Urinary bladder (tissue), 3 donors: ENCODE measurements at regions not wholly inside any gene's neighbourhood (a gene's known extent, or its start where the extent isn't known, plus 50 kb on each side); places are given as distances from the start of the nearest gene placed in this dataset.

Experiments used
- DNase-seq: peaks from one replicate; pipeline ENCODE4 v3.0.0-alpha.2; 2015; ENCODE audit errors: extremely low spot score
- H3K27ac ChIP-seq: one replicate; pipeline ENCODE4 v1.5.1; 2013; ENCODE audit warnings: low read depth, mild to moderate bottlenecking, moderate library complexity
- H3K36me3 ChIP-seq: one replicate; pipeline ENCODE4 v1.6.1; 2013; ENCODE audit warnings: mild to moderate bottlenecking, moderate library complexity; ENCODE audit not compliant: insufficient read depth
- H3K4me1 ChIP-seq: one replicate; pipeline ENCODE4 v1.6.1; 2013; ENCODE audit warnings: mild to moderate bottlenecking, moderate library complexity; ENCODE audit not compliant: insufficient read depth
- H3K4me3 ChIP-seq: one replicate; pipeline ENCODE4 v1.5.1; 2013; ENCODE audit warnings: low read depth, low read length
- WGBS: extraction: QIAGEN DNeasy Blood & Tissue Kit; methylation state at CpG from one replicate; pipeline ENCODE4 v1.1.7; 2013; 5-methylcytosine and 5-hydroxymethylcytosine counted together
- donor health status: healthy with polysubstance abuse.
- donor health status: healthy.

DNA sequence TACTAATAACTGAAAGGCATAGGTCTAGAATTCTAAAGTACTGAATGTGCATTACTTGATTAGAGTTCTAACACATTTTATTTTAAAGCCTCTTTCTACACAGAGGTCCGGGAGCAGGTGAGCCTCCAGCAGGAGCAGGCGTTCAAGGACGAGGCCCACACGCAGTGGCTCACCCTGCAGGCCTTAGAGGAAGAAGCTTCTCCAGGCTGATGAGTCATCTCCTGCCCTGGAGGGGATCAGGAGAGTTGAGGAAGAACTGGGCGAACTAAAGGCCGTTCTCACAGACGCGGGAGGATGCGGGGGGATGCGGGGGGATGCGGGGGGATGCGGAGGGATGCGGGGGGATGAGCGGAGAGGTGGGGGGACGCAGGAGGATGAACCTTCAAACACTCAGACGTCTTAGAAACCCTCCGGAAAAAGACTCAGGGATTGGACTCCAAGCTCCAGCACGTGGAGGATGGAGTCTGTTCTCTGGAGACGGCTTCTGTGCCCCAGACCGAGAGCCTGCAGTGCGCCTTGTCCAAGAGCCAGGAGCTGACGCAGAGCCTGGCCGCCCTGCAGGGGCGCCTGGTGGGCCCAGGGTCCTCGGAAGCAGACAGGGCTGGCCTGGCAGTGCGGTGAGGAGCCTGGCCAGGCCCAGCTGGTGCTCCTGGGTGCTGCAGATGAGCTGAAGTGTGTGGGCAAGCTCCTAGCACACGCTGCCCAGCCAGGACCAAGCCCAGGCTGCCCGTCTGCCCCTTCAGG, 433.7 kb upstream of the TPK1 start:
- no peak overlapping the region for H3K27ac ChIP-seq
- DNase-seq: no peak
- H3K36me3 ChIP-seq: no peaks in the 10 kb centered on the region
- 90% methylated on average over 28 of the region's 28 CpGs for WGBS
- H3K4me1 ChIP-seq: no peaks in the 10 kb centered on the region
- H3K4me3 ChIP-seq: no peak overlapping the region

DNA sequence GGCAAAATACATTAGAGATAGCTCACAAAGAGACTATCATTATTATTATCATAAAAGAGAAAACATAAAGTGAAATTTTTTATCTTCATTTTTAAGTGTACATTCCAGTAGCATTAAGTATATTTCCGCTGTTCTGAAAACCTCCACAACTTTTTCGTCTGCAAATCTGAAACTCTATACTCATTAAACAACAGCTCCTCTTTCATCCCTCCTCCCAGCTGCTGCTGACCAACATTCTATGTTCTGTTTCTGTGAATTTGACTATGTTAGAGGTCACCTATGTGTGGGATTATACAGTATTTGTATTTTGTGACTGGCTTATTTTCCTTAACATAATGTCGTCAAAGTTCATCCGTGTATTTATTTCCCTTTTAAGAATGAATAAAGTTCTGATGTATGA, 429.3 kb upstream of the TPK1 start:
- 58% methylated on average over 4 of the region's 4 CpGs for WGBS
- no peak for DNase-seq
- H3K27ac ChIP-seq: no peak overlapping the region

DNA sequence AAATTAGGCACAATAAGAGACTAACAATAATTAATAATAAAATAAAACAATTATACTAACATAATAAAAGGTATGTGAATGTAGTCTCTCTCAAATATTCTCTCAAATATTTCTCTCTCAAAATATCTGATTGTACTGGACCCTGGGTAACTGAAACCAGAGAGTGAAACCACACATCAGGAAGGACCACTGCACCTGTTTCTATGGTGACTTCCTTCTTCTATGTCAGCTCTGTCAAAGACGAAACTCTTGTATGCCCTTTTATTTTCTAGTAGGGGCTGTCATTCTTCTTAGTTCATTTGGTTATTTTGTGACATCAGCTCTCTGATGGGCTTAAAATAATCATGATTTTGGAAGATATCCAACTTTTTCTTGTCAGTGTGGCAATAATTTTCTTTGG, 428.0 kb upstream of the TPK1 start:
- WGBS: 74% methylated on average over 1 of the region's 1 CpG

More for the DNA sequence above, 429.3 kb upstream of the TPK1 start:
- no peak overlapping the region for H3K4me3 ChIP-seq
- H3K4me1 ChIP-seq: no peaks in the 10 kb centered on the region
- no peaks in the 10 kb centered on the region for H3K36me3 ChIP-seq

DNA sequence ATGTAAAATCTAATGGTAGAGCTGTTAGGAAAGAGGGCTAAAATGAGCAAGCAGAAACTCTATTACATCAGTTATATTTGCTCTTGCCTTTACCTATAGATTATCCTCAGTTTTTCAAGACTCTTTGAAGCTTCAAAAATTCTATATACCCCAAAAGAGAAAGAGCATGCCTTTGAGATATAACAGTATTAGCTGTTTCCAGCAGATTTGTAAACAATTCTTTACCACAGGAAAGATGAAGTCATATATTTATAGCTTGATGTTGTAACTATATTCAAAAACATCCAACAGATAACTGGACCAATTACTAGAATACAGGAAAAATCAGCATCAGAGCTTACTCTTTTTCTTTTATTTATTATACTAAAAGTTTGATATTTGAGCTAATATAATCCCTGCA, 416.2 kb upstream of the TPK1 start:
- Histone ChIP-seq H3K36me3 (no peaks in the 10 kb centered on the region), H3K4me1 (no peaks in the 10 kb centered on the region), H3K27ac (no peak overlapping the region), H3K4me3 (no peak overlapping the region)
- no peak for DNase-seq

More for the DNA sequence above, 428.0 kb upstream of the TPK1 start:
- no peak for DNase-seq
- Histone ChIP-seq H3K4me3 (no peak overlapping the region), H3K36me3 (no peaks in the 10 kb centered on the region), H3K4me1 (no peaks in the 10 kb centered on the region), H3K27ac (no peak overlapping the region)

DNA sequence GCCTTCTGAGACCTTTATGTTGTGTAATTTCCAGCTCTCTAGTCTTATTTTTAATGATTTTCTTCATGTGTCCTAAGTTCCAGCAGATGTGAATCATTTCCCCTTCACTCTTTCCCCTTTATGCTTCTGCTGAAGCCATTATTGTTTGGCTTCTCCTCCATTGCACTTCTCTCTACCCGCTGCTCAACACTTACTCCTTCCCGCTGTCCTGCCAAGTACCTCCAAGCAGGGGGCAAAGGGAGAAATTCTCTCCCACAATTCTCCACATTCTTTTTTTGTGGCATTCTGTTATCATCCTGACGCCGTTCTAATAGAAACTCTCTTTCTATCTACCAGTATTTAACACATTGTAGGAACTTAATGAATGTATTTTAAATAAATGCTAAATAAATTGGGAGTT, 388.9 kb upstream of the TPK1 start:
- Histone ChIP-seq H3K4me3 (no peak overlapping the region), H3K27ac (no peak overlapping the region), H3K4me1 (no peaks in the 10 kb centered on the region), H3K36me3 (no peaks in the 10 kb centered on the region)
- no peak for DNase-seq
- 41% methylated on average over 4 of the region's 4 CpGs for WGBS

DNA sequence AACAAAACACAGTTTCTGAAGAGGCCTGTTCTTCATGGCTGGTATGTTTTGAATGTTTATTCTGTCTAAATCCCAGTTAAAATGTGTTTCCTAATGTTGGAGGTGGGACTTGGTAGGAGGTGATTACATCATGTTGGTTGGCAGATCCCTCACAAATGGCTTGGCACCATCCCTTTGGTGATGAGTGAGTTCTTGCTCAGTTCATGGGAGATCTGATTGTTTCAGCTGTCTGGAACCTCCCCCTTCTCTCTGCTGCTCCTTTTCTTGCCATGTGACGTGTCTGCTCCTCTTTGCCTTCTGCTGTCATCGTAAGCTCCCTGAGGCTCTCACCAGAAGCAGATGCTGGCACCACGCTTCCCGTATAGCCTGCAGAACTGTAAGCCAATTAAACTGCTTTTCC, 383.6 kb upstream of the TPK1 start:
- Histone ChIP-seq H3K4me1 (no peaks in the 10 kb centered on the region), H3K27ac (no peak overlapping the region), H3K36me3 (no peaks in the 10 kb centered on the region), H3K4me3 (no peak overlapping the region)
- 77% methylated on average over 4 of the region's 4 CpGs for WGBS
- no peak for DNase-seq

DNA sequence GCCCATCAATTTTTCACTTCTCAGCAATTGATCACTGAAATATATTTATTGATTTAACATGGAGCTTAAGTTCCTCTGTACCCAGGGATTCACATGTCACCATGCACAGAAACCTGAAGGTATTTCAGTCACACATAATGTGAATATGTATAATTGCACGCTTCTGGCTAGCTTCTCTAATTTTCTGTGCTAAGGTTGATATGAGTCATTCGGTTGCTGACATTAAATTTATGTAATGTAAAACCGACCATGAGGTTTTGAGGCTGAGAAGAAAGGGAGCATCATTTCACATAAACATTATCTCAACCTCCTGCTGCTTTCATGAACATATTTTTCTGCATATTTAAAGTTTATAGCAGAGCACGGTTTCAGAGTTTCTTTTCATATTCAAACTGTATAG, 381.0 kb upstream of the TPK1 start:
- WGBS: 53% methylated on average over 4 of the region's 4 CpGs
- no peak for DNase-seq
- no peak overlapping the region for H3K27ac ChIP-seq
- no peaks in the 10 kb centered on the region for H3K4me1 ChIP-seq
- H3K36me3 ChIP-seq: no peaks in the 10 kb centered on the region
- H3K4me3 ChIP-seq: no peak overlapping the region

DNA sequence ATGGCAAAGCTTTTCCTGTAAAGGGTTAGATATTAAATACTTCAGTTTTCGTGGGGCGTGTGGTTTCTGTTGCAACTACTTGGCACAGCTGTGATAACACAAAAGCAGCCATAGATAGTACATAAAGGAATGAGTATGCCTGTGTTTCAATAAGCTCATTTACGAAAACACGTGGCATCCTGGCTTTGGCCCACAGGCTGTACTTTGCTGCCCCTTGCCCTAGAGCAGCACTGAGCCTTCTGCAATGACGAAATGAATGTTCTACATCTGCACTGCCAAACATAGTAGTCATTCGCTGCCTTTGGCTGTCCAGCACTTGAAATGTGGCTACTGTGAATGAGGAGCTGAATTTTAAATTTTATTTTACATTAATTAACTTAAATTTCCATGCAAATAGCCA, 376.2 kb upstream of the TPK1 start:
- 59% methylated on average over 6 of the region's 6 CpGs for WGBS
- DNase-seq: no peak
- Histone ChIP-seq H3K4me1 (no peaks in the 10 kb centered on the region), H3K4me3 (no peak overlapping the region), H3K36me3 (no peaks in the 10 kb centered on the region), H3K27ac (no peak overlapping the region)

DNA sequence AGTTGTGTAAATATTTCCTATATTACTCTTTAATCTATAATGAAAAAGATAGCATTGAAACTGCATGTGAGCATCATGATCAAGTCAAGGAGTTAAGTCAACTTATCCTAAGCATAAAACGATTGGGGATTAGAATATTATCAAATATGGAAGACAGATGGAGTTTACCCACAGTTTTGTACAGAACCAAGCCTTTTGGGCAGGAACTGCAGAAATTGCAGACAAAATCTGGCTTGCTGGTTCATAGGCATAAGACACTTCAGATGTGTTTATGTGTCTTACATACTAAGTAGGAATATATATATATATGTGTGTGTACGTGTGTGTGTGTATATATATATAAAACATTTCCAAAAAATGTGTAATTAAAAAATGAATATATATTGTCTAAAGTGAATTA, 375.4 kb upstream of the TPK1 start:
- H3K36me3 ChIP-seq: no peaks in the 10 kb centered on the region
- WGBS: 59% methylated on average over 2 of the region's 2 CpGs
- no peak overlapping the region for H3K27ac ChIP-seq
- DNase-seq: no peak
- H3K4me1 ChIP-seq: no peaks in the 10 kb centered on the region
- no peak overlapping the region for H3K4me3 ChIP-seq

DNA sequence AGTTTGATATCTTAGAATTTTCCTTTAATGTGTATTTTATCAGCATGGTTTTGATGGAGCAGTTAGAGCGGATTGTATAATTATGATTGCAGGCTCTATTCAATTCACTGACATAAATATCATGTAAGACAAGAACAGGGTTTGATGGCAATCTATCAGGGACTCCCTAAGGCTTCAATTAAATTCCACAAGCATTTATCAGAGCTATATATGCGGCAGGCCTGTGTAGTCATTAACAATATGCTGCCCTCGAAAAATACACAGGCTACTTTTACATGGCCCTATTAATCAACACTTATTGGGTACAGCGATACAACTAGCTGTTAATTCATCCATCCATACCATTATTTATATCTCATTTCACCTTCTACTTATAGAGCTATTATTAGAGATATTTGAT, 358.1 kb upstream of the TPK1 start:
- WGBS: 85% methylated on average over 4 of the region's 4 CpGs
- no peak for DNase-seq
- H3K4me1 ChIP-seq: no peaks in the 10 kb centered on the region
- H3K27ac ChIP-seq: no peak overlapping the region
- no peaks in the 10 kb centered on the region for H3K36me3 ChIP-seq
- no peak overlapping the region for H3K4me3 ChIP-seq

DNA sequence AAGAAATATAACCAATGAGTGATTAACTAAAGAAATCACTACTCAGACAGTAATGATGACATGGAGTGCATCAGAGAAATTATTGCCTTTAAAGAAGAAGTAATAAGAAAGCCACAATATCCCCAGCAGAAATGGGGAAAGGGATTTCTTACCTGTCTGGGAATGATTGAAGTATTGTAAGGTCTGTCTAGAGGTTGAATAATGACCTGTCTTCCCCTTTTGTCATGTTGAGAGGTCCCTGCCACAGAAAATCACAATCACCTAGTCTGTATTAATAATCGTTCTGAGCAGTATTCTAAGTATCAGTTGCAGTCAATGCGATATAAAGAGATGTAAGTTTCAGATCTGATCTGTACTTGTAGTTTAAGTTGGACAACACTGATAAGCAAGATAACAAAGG, 349.1 kb upstream of the TPK1 start:
- H3K27ac ChIP-seq: no peak overlapping the region
- H3K36me3 ChIP-seq: no peaks in the 10 kb centered on the region
- DNase-seq: no peak
- WGBS: 88% methylated on average over 2 of the region's 2 CpGs
- H3K4me1 ChIP-seq: no peaks in the 10 kb centered on the region
- no peak overlapping the region for H3K4me3 ChIP-seq

DNA sequence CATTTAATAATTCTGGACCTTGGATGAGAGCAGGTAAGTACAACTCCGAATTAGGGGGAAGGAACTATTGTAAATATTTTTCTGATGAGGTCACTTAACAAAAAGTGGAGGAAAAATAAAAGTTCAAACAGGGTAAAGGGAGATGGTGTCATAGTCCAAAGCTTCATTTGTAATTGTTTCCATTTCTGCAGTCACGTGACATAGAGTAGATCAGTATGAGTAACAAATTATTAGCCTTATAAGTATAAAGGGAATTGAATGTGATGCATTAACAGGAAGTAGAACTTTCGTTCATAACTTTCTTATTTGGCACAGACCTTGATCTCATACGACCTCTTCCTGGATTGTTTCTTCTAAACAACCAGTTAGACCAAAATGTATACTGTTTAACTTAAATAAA, 347.2 kb upstream of the TPK1 start:
- no peaks in the 10 kb centered on the region for H3K4me1 ChIP-seq
- H3K36me3 ChIP-seq: no peaks in the 10 kb centered on the region
- DNase-seq: no peak
- WGBS: 51% methylated on average over 4 of the region's 4 CpGs
- no peak overlapping the region for H3K4me3 ChIP-seq
- H3K27ac ChIP-seq: no peak overlapping the region

DNA sequence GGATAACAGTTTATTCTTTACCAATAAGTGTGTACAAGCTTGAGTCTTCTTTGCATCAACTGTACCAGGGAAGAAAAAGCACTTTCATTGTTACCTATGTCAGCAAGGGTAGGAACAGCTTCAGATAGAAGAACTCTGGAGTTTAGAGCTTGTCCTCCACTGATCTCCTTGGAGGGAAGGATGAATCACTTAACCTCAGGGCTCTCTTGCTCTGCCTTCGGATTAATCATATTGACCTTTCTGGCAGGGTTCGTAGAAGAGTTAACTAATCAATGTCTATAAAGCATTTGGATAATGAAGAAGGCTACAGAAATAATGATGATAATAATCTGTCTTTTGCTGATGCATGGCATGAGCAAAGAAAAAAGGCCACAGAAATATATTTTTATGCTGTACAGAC, 339.5 kb upstream of the TPK1 start:
- Histone ChIP-seq H3K36me3 (no peaks in the 10 kb centered on the region), H3K4me1 (no peaks in the 10 kb centered on the region), H3K4me3 (no peak overlapping the region), H3K27ac (no peak overlapping the region)
- WGBS: 76% methylated on average over 2 of the region's 2 CpGs
- no peak for DNase-seq

DNA sequence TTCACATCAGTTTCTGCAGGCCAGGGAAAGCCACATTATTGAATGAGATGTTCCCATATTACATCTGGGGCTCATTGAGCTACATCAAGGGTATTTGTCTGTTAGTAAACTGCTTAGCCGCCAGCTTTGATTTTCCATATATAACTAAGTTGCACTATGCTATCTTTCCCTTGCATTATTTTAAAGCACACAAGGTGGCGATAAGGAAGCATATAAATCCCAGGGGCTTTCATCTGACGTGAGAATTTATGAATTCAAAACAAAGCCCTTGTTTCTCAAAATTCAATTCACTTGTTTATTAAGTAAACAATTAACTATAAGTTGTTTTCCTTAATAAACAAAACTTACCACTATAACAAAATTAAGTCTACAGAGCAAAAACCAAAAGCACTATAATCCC, 334.1 kb upstream of the TPK1 start:
- H3K36me3 ChIP-seq: no peaks in the 10 kb centered on the region
- no peak for DNase-seq
- no peaks in the 10 kb centered on the region for H3K4me1 ChIP-seq
- H3K27ac ChIP-seq: no peak overlapping the region
- 34% methylated on average over 3 of the region's 3 CpGs for WGBS
- no peak overlapping the region for H3K4me3 ChIP-seq

DNA sequence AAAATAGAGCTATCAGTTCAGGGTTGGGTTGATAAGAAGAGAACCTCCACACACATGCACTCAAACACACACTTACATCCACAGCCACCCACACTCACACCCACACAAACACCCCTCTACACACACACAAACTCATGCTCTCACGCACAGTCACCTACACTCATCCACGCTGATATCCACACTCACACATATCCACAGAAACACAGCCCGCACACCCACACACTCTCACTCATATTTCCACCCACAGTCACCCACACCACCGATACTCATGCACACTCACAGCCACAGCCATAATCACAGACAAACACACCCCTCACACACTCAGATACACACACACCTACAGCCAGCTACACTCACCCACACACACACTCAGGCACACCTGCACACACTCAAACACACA, 333.0 kb upstream of the TPK1 start:
- H3K27ac ChIP-seq: no peak overlapping the region

More for the DNA sequence above, 333.0 kb upstream of the TPK1 start:
- Histone ChIP-seq H3K36me3 (no peaks in the 10 kb centered on the region), H3K4me3 (no peak overlapping the region), H3K4me1 (no peaks in the 10 kb centered on the region)
- no peak for DNase-seq
- 79% methylated on average over 4 of the region's 4 CpGs for whole genome bisulfite sequencing
